ENCODE measurements at regions not wholly inside any gene's neighbourhood (a gene's known extent, or its start where the extent isn't known, plus 50 kb on each side); places are given as distances from the start of the nearest gene placed in this dataset.
"Not testable (repeated sequence)": the region's sequence is repeated elsewhere in the genome, so short reads cannot be mapped to it uniquely, and the experiment has no call there.

- no peak for DNase-seq
Measured at GRCh38 chr16:11416228-11417001, 71.2 kb downstream of the RMI2 start.

DNA sequence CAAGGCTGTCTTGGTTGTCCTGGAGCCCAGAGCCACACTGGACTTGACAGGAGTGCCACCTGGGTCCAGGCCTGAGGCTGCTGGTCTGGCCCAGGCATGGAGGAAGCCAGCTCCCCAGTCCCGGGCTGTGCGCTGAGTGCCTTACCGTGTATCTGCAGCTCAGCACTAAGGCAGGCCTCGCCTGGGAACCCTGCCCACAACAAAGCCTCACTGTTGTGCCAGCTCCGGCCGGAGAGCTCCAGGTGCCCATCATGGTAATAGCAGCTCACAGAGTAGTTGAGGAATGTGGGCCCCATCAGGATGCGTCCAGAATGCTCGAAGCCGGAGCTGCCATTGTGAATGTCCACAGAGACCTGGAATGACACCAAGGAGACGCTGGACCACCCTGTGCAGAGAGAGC is 72.2 kb downstream of the RMI2 start:
- DNase-seq, result no peak

GRCh38 chr16:11418506-11418905 is 73.2 kb downstream of the RMI2 start:
- DNase-seq, result no peak

GRCh38 chr16:11420067-11420466 is 74.8 kb downstream of the RMI2 start:
- not testable (repeated sequence) for DNase-seq

DNA sequence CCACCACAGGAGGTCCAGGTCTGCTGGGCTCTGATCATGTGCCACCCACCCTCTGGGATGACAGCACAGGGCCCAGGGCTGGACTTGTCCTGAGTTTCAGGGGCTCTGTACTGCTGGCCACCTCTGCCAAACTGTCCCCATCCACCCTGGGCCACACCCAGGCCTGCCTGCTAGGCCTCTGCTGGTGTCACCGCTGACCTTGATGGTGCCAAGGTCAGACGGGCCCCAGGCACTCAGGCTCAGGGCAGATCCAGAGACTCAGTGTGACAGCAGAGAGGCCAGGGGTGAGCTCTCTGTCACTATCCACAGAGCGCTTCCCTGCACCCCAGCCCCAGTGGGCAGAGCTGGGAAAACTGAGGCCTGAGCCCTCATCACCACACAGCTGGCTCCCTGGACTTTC is 75.6 kb downstream of the RMI2 start:
- no peak for DNase-seq

DNA sequence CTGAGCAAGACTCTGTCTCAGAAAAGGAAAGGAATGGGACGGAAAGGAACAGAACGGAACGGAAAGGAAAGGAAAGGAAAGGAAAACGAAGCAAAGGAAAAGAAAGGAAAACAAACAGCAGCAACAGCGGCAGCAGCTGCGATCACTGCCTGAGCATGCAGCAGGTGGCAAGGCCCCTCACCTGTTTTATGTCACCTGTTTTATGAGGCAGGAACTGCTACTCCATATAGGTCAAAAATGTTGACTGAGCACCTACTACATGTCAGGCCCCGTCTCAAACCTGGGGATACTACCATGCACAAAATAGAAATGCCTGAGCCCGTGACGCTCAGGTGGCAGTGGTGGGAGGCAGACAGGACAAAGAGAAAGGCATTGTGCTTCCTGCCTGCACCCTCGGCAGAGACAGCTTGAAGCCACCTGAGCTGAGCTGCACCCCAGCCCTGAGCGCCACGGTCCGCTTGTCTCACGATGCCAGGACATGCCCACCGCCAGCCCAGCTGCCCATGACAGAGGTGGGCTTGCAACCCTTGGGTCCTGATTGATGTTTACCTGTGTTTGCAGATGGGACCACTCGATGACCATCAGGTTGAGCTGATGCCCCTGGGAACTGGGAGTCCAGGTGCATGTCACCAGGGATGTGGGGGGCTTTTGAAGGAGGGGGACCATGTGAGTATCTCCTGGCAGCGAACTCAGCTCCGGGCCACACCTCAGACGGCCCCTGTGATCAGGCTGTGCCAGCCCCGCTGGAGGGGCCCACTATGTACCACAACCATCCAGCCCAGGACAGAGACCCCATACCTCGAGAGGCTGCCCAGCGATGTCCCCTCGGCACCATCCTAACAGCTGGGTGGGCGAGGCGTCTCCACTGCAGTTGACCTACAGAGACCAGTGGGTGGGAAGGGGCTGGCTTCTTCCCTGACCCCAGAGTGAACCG is 77.4 kb downstream of the RMI2 start:
- no peak for DNase-seq

DNA sequence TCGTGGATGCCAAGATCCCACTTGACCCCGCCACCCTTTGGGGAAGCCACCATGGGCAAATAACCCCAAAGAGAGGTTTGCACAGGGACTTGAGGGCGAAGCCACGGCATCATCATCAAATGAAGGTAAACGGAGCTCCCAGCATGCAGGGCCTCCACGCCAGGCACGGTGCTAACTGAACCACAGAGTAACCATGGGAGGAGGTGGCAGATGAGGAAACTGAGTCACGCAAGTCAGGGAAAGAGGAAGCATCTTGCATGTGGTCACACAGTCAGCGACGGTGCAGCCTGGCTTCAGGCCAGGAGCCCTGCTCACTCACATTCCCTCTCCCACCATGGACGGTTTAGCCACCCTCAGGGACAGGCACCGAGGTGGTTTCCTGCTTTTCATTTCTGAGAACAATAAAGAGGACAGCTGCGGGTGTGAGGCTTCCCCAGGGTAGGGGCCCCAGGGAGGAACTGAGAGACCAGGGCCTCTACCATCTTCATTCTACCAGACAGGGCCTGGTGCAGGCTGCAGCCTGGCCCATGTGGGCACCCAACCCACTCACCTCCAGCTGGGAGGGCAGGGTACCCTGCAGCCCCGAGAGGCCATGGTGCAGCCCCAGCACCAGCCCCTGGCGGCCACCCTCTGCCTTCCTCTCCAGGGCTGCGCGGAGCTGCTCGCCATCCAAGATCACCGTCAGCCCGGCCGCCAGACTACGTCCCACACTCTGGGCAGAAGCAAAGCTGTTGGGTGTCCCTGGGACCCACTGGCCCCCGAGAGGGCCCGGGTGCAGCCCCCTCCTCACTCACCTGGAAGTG is 78.3 kb downstream of the RMI2 start:
- no peak for DNase-seq

- DNase-seq, result no peak
Measured at GRCh38 chr16:11424118-11424460, 78.8 kb downstream of the RMI2 start.

DNA sequence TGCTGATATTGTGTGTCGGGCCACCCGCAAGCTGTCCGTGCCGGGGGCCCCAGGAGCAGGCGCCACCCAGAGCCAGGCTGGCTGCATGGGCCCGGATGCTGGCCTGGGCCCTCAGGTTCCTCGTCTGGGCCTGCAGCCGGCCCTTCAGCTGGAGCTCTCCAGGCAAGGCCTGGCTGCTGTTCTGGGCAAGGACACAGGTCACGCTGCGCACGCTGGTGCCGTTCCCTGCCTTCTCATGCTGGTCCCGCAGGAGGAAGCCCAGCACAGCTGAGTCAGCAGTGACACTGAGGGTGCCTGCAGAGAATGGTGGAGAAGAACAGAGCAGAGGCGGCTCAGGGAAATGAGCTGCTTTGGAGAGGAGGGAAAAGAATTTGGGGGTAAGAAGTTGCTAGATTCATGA is 79.9 kb downstream of the RMI2 start:
- no peak for DNase-seq

GRCh38 chr16:11428623-11428953 is 83.3 kb downstream of the RMI2 start:
- no peak for DNase-seq

- DNase-seq, result no peak
Measured at GRCh38 chr16:11429123-11429522, 83.9 kb downstream of the RMI2 start.

- no peak for DNase-seq
Measured at GRCh38 chr16:11429823-11430222, 84.6 kb downstream of the RMI2 start.

GRCh38 chr16:11430601-11431317 is 85.5 kb downstream of the RMI2 start:
- DNase-seq, result no peak

GRCh38 chr16:11431915-11432465 is 86.7 kb downstream of the RMI2 start:
- DNase-seq, result no peak

DNA sequence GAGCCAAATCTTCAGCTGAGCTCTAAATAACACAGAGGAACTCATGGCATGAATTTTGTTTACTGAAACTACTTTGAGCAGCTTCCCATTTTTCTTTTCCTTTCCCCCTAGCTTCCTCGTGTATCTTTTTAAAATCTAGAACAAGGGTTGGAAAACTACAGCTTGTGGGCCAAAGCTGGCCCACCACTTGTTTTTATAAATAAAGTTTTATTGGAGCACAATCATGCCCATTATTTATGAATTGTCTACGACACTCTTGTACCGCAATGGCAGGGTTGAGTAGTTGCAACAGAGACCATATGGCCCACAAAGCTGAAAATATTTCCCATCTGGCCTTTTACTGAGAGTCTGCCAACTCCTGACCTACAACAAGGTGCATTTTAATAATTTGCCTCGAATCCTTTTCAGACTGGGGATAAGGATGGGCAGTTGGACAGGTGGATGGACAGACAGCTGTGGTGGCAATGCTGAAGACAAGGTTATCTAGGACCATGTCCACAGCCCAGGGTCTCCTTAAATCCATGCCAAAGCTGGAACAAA is 87.7 kb downstream of the RMI2 start:
- DNase-seq, result no peak

- DNase-seq, result no peak
Measured at GRCh38 chr16:11435576-11435975, 90.3 kb downstream of the RMI2 start.

GRCh38 chr16:11437069-11437468 is 91.8 kb downstream of the RMI2 start:
- DNase-seq, result no peak

DNA sequence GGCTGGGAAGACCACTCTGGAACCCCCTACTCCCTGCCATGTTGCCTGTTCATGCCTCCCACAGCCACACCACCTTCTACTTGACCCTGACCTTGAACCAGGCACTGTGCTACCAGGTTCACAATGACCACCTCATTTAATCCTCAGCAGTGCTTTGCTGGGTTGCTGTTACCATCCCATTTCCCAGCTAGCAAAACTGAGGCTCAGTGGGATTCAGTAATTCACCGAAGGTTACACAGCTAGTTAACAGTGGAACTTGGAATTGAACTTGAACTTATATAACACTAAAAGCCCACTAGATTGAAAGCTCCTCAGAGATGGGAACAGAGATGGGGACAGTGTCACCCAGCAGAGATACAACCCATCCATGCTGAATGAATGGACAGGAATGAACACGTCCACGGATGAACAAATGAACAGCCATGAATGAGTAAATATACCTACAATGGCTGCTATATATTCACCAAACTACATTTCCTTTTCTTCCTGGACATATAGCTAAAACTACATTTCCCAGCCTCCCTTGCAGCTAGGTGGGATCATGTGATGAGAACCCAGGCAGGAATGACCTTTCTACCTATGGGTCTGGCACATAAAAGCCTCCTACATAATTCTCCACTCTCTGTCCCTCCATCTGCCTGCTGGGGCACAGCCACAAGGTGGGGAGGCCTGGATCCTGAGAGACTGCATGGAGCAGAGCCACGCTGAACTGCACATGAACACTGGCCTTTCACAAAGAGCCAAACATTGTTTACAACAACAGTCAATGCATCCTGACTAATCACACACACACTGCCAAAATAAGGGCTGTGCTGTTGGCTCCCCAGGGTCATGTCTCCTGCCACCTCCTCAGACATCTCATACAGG is 94.8 kb downstream of the RMI2 start:
- DNase-seq, result no peak

DNA sequence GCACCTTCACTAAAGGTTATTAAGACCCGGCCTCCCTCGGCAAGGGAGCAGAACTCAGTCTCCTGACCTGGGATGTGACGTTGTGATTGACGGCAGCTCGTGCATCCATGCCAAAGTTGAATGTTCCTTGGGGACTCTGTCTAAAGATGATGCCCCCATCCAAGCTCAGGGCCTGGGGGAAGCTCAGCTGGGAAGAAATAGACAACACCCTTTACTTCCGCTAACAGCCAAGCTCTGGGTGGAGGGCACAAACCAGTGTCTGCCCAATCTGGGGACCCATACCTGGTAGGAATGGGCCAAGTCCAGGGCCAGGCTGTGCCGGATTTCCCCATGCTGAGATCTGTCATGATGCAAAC is 95.4 kb downstream of the RMI2 start:
- no peak for DNase-seq

DNA sequence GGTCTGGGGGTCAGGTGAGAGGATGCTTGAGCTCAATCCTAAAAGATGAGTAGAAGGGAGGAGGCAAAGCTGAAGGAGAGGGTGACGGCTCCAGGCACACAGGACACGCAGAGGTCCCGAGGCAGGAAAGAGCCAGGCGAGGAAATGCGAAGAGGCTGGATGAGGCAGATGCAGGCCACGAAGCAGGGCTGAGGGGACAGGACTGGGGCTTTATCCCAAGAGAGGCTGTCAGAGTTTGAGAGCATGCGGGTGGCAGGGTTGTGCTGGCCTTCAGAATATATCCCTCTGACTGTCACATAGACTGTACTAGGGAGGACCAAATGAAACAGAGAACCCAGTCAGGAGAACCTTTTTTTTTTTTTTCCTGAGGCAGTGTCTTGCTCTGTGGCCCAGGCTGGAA is 100.2 kb downstream of the RMI2 start:
- no peak for DNase-seq

- DNase-seq, result no peak
Measured at GRCh38 chr16:11446566-11447119, 101.4 kb downstream of the RMI2 start.
